ENCODE measurements at regions not wholly inside any gene's neighbourhood (a gene's known extent, or its start where the extent isn't known, plus 50 kb on each side); places are given as distances from the start of the nearest gene placed in this dataset.
A peak's percentile ranks its signal among the peaks of the same experiment; 100 is the strongest.

- no peak overlapping the region for H3K27ac ChIP-seq
- TF ChIP-seq ZFX (IDR thresholded peaks at IDR 0.05): no peak
- no peak for TF ChIP-seq CTCF (conservative IDR thresholded peaks at IDR 0.05)
Observed at GRCh38 chr11:109847621-109848020, 245.6 kb upstream of the ZC3H12C start.

- H3K27ac ChIP-seq: no peak overlapping the region
- no peak for TF ChIP-seq CTCF (conservative IDR thresholded peaks at IDR 0.05)
- TF ChIP-seq ZFX (IDR thresholded peaks at IDR 0.05): no peak
Observed at GRCh38 chr11:109849051-109849450, 244.1 kb upstream of the ZC3H12C start.

- TF ChIP-seq CTCF (conservative IDR thresholded peaks at IDR 0.05) (no peak), ZFX (IDR thresholded peaks at IDR 0.05) (no peak)
- no peak overlapping the region for H3K27ac ChIP-seq
Observed at GRCh38 chr11:109849946-109850345, 243.2 kb upstream of the ZC3H12C start.

GRCh38 chr11:109851780-109852390 lies 241.3 kb upstream of the ZC3H12C start:
- TF ChIP-seq ZFX (IDR thresholded peaks at IDR 0.05) (no peak), CTCF (conservative IDR thresholded peaks at IDR 0.05) (no peak)
- no peak overlapping the region for H3K27ac ChIP-seq

- H3K27ac ChIP-seq: no peak overlapping the region
- TF ChIP-seq CTCF (conservative IDR thresholded peaks at IDR 0.05) (peak; percentile 81), ZFX (IDR thresholded peaks at IDR 0.05) (no peak)
Observed at GRCh38 chr11:109853156-109853776, 239.9 kb upstream of the ZC3H12C start.

GRCh38 chr11:109854731-109855130 lies 238.5 kb upstream of the ZC3H12C start:
- TF ChIP-seq ZFX (IDR thresholded peaks at IDR 0.05): no peak
- H3K27ac ChIP-seq: no peak overlapping the region

- no peak overlapping the region for H3K27ac ChIP-seq
- TF ChIP-seq ZFX (IDR thresholded peaks at IDR 0.05) (no peak), CTCF (conservative IDR thresholded peaks at IDR 0.05) (no peak)
Observed at GRCh38 chr11:109856928-109857327, 236.3 kb upstream of the ZC3H12C start.

GRCh38 chr11:109857637-109858036 lies 235.6 kb upstream of the ZC3H12C start:
- TF ChIP-seq CTCF (conservative IDR thresholded peaks at IDR 0.05) (no peak), ZFX (IDR thresholded peaks at IDR 0.05) (no peak)

More at GRCh38 chr11:109857637-109858036, 235.6 kb upstream of the ZC3H12C start:
- no peak overlapping the region for H3K27ac ChIP-seq

All from C4-2B (cell line).